ENCODE measurements at regions not wholly inside any gene's neighbourhood (a gene's known extent, or its start where the extent isn't known, plus 50 kb on each side); places are given as distances from the start of the nearest gene placed in this dataset.

DNA sequence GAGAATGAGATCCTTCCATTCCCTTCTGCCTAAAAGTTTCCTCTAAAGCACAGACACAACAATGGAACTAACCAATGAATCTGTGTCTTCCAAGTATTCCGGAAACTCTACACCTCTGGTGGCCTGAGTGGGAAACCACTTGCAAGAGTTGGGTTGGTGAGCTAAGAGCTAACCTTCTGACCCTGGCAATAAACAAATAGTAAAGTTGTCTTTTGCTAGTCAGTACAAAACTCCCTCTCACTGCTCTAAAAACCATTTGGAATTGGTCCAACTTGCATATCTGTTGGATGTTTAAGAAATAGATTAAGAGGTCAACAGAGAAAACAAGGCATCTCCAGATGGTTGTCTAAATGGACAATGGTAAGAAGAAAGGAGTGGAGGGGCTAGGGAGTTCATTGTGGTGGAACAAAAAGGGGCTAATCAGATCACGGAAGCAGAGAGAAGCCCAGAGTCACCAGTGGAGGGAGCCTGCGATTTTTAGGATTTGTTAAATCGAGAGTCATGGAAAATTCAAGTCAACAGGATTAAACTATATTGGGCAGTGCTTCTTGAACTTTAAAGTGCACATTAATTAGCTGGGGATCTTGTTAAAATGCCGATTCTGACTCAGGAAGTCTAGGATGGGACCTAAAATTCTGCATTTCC lies 192.3 kb downstream of the EVX1 start:
- TF ChIP-seq TAF1 (IDR thresholded peaks at IDR 0.05; ENCODE audit: low read depth) (no peak), POLR2AphosphoS5 (IDR thresholded peaks at IDR 0.05) (no peak), EZH2 (IDR thresholded peaks at IDR 0.05; ENCODE audit: borderline replicate concordance, insufficient read depth, low read length, poor library complexity, severe bottlenecking) (no peak), RAD21 (conservative IDR thresholded peaks at IDR 0.05) (no peak), MXI1 (conservative IDR thresholded peaks at IDR 0.05; ENCODE audit: poor library complexity, severe bottlenecking) (no peak), EP300 (conservative IDR thresholded peaks at IDR 0.05; ENCODE audit: poor library complexity, severe bottlenecking) (no peak)
- TF ChIP-seq, protein P1, sequence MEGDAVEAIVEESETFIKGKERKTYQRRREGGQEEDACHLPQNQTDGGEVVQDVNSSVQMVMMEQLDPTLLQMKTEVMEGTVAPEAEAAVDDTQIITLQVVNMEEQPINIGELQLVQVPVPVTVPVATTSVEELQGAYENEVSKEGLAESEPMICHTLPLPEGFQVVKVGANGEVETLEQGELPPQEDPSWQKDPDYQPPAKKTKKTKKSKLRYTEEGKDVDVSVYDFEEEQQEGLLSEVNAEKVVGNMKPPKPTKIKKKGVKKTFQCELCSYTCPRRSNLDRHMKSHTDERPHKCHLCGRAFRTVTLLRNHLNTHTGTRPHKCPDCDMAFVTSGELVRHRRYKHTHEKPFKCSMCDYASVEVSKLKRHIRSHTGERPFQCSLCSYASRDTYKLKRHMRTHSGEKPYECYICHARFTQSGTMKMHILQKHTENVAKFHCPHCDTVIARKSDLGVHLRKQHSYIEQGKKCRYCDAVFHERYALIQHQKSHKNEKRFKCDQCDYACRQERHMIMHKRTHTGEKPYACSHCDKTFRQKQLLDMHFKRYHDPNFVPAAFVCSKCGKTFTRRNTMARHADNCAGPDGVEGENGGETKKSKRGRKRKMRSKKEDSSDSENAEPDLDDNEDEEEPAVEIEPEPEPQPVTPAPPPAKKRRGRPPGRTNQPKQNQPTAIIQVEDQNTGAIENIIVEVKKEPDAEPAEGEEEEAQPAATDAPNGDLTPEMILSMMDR (IDR thresholded peaks at IDR 0.05; ENCODE audit: poor library complexity, severe bottlenecking) = no peak
- TF ChIP-seq, protein P2, sequence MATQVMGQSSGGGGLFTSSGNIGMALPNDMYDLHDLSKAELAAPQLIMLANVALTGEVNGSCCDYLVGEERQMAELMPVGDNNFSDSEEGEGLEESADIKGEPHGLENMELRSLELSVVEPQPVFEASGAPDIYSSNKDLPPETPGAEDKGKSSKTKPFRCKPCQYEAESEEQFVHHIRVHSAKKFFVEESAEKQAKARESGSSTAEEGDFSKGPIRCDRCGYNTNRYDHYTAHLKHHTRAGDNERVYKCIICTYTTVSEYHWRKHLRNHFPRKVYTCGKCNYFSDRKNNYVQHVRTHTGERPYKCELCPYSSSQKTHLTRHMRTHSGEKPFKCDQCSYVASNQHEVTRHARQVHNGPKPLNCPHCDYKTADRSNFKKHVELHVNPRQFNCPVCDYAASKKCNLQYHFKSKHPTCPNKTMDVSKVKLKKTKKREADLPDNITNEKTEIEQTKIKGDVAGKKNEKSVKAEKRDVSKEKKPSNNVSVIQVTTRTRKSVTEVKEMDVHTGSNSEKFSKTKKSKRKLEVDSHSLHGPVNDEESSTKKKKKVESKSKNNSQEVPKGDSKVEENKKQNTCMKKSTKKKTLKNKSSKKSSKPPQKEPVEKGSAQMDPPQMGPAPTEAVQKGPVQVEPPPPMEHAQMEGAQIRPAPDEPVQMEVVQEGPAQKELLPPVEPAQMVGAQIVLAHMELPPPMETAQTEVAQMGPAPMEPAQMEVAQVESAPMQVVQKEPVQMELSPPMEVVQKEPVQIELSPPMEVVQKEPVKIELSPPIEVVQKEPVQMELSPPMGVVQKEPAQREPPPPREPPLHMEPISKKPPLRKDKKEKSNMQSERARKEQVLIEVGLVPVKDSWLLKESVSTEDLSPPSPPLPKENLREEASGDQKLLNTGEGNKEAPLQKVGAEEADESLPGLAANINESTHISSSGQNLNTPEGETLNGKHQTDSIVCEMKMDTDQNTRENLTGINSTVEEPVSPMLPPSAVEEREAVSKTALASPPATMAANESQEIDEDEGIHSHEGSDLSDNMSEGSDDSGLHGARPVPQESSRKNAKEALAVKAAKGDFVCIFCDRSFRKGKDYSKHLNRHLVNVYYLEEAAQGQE (IDR thresholded peaks at IDR 0.05; ENCODE audit: borderline replicate concordance) = no peak
